ENCODE measurements at regions not wholly inside any gene's neighbourhood (a gene's known extent, or its start where the extent isn't known, plus 50 kb on each side); places are given as distances from the start of the nearest gene placed in this dataset.

GRCh38 chr9:135016037-135016640 lies 71.3 kb upstream of the OLFM1 start:
- no peak overlapping the region for H2BK120ac ChIP-seq (ENCODE audit: insufficient read depth, low read length, poor library complexity)
- H3K27me3 ChIP-seq (ENCODE audit: insufficient read depth, low read length): no peaks in the 10 kb centered on the region
- H3K27ac ChIP-seq (ENCODE audit: low read depth, low read length): no peak overlapping the region
- no peaks in the 10 kb centered on the region for H3K79me1 ChIP-seq (ENCODE audit: low read length)
- H3K79me2 ChIP-seq (ENCODE audit: control insufficient read depth, insufficient read depth, low read length, poor library complexity): no peaks in the 10 kb centered on the region
- H3K36me3 ChIP-seq (ENCODE audit: control insufficient read depth in 1 of 2, insufficient read depth in 2 of 2, low read length in 2 of 2): no peaks in the 10 kb centered on the region
- H3K4me3 ChIP-seq (ENCODE audit: low read depth, low read length): no peak overlapping the region
- H4K91ac ChIP-seq (ENCODE audit: low read depth, low read length): no peak overlapping the region
- no peak overlapping the region for H2AK5ac ChIP-seq (ENCODE audit: low read length)
- H3K18ac ChIP-seq (ENCODE audit: low read length): no peak overlapping the region
- H3K9ac ChIP-seq (ENCODE audit: low read length): no peak overlapping the region
- H3K14ac ChIP-seq (ENCODE audit: low read length): no peak overlapping the region
- no peak overlapping the region for H3K23ac ChIP-seq (ENCODE audit: low read length)
- no peak overlapping the region for H2AFZ ChIP-seq (ENCODE audit: insufficient read depth, low read length, poor library complexity)
- H3K9me3 ChIP-seq (ENCODE audit: insufficient read depth, low read depth, low read length): peaks cover 2% of the 10 kb centered on the region
- no CpG with 5 or more reads among the region's 14 CpGs for WGBS (ENCODE audit: extremely low coverage, insufficient coverage, insufficient read length)
- no peaks in the 10 kb centered on the region for H3K4me1 ChIP-seq (ENCODE audit: control insufficient read depth in 1 of 2, insufficient read depth in 2 of 2, low read length in 2 of 2)
- H3K4ac ChIP-seq (ENCODE audit: low read depth, low read length): no peak overlapping the region
- no peak overlapping the region for H4K12ac ChIP-seq (ENCODE audit: low read depth, low read length)
- no peak overlapping the region for H2BK12ac ChIP-seq (ENCODE audit: low read length)
- DNase-seq: no peak
- no peak overlapping the region for H2BK5ac ChIP-seq (ENCODE audit: low read depth, low read length, poor library complexity)
- no peak overlapping the region for H3K4me2 ChIP-seq (ENCODE audit: low read length)
- no peak overlapping the region for H4K8ac ChIP-seq (ENCODE audit: low read depth, low read length)

- no peak overlapping the region for H3K14ac ChIP-seq (ENCODE audit: low read length)
- H3K79me2 ChIP-seq (ENCODE audit: control insufficient read depth, insufficient read depth, low read length, poor library complexity): no peaks in the 10 kb centered on the region
- H3K27ac ChIP-seq (ENCODE audit: low read depth, low read length): no peak overlapping the region
- no peak overlapping the region for H4K8ac ChIP-seq (ENCODE audit: low read depth, low read length)
- H3K9me3 ChIP-seq (ENCODE audit: insufficient read depth, low read depth, low read length): peaks cover 2% of the 10 kb centered on the region
- no peak overlapping the region for H3K4me2 ChIP-seq (ENCODE audit: low read length)
- H3K79me1 ChIP-seq (ENCODE audit: low read length): no peaks in the 10 kb centered on the region
- no peak overlapping the region for H4K91ac ChIP-seq (ENCODE audit: low read depth, low read length)
- no peak overlapping the region for H2AK5ac ChIP-seq (ENCODE audit: low read length)
- WGBS (ENCODE audit: extremely low coverage, insufficient coverage, insufficient read length): no CpG with 5 or more reads among the region's 10 CpGs
- H2BK12ac ChIP-seq (ENCODE audit: low read length): no peak overlapping the region
- no peak for DNase-seq
- no peak overlapping the region for H2AFZ ChIP-seq (ENCODE audit: insufficient read depth, low read length, poor library complexity)
- H3K27me3 ChIP-seq (ENCODE audit: insufficient read depth, low read length): no peaks in the 10 kb centered on the region
- no peak overlapping the region for H2BK5ac ChIP-seq (ENCODE audit: low read depth, low read length, poor library complexity)
- no peak overlapping the region for H4K12ac ChIP-seq (ENCODE audit: low read depth, low read length)
- no peak overlapping the region for H3K23ac ChIP-seq (ENCODE audit: low read length)
- no peaks in the 10 kb centered on the region for H3K36me3 ChIP-seq (ENCODE audit: control insufficient read depth in 1 of 2, insufficient read depth in 2 of 2, low read length in 2 of 2)
- no peak overlapping the region for H2BK120ac ChIP-seq (ENCODE audit: insufficient read depth, low read length, poor library complexity)
- no peak overlapping the region for H3K18ac ChIP-seq (ENCODE audit: low read length)
- H3K9ac ChIP-seq (ENCODE audit: low read length): no peak overlapping the region
- H3K4me1 ChIP-seq (ENCODE audit: control insufficient read depth in 1 of 2, insufficient read depth in 2 of 2, low read length in 2 of 2): no peaks in the 10 kb centered on the region
- no peak overlapping the region for H3K4me3 ChIP-seq (ENCODE audit: low read depth, low read length)
- H3K4ac ChIP-seq (ENCODE audit: low read depth, low read length): no peak overlapping the region
Measured at GRCh38 chr9:135016876-135017275, 70.6 kb upstream of the OLFM1 start.

GRCh38 chr9:135017899-135018298 lies 69.6 kb upstream of the OLFM1 start:
- Histone ChIP-seq H3K23ac (ENCODE audit: low read length) (no peak overlapping the region), H4K12ac (ENCODE audit: low read depth, low read length) (no peak overlapping the region), H2BK5ac (ENCODE audit: low read depth, low read length, poor library complexity) (no peak overlapping the region), H3K18ac (ENCODE audit: low read length) (no peak overlapping the region), H3K4me2 (ENCODE audit: low read length) (no peak overlapping the region), H2AK5ac (ENCODE audit: low read length) (no peak overlapping the region), H4K91ac (ENCODE audit: low read depth, low read length) (no peak overlapping the region), H3K4ac (ENCODE audit: low read depth, low read length) (no peak overlapping the region), H3K79me2 (ENCODE audit: control insufficient read depth, insufficient read depth, low read length, poor library complexity) (no peaks in the 10 kb centered on the region), H3K9ac (ENCODE audit: low read length) (no peak overlapping the region), H3K79me1 (ENCODE audit: low read length) (peaks cover under 1% of the 10 kb centered on the region), H3K36me3 (ENCODE audit: control insufficient read depth in 1 of 2, insufficient read depth in 2 of 2, low read length in 2 of 2) (no peaks in the 10 kb centered on the region), H3K27me3 (ENCODE audit: insufficient read depth, low read length) (no peaks in the 10 kb centered on the region), H2BK12ac (ENCODE audit: low read length) (no peak overlapping the region), H3K4me3 (ENCODE audit: low read depth, low read length) (no peak overlapping the region), H3K4me1 (ENCODE audit: control insufficient read depth in 1 of 2, insufficient read depth in 2 of 2, low read length in 2 of 2) (peaks cover 2 to 4% of the 10 kb centered on the region in 2 experiments), H3K9me3 (ENCODE audit: insufficient read depth, low read depth, low read length) (peaks cover 2% of the 10 kb centered on the region), H2AFZ (ENCODE audit: insufficient read depth, low read length, poor library complexity) (no peak overlapping the region), H3K14ac (ENCODE audit: low read length) (no peak overlapping the region), H3K27ac (ENCODE audit: low read depth, low read length) (no peak overlapping the region), H2BK120ac (ENCODE audit: insufficient read depth, low read length, poor library complexity) (no peak overlapping the region), H4K8ac (ENCODE audit: low read depth, low read length) (no peak overlapping the region)
- WGBS (ENCODE audit: extremely low coverage, insufficient coverage, insufficient read length): no CpG with 5 or more reads among the region's 4 CpGs
- no peak for DNase-seq

GRCh38 chr9:135018306-135018915 lies 69.1 kb upstream of the OLFM1 start:
- no peak overlapping the region for H4K12ac ChIP-seq (ENCODE audit: low read depth, low read length)

More at GRCh38 chr9:135018306-135018915, 69.1 kb upstream of the OLFM1 start:
- no peak overlapping the region for H2AK5ac ChIP-seq (ENCODE audit: low read length)
- H3K4ac ChIP-seq (ENCODE audit: low read depth, low read length): no peak overlapping the region
- H4K91ac ChIP-seq (ENCODE audit: low read depth, low read length): no peak overlapping the region
- no peaks in the 10 kb centered on the region for H3K36me3 ChIP-seq (ENCODE audit: control insufficient read depth in 1 of 2, insufficient read depth in 2 of 2, low read length in 2 of 2)
- no peak overlapping the region for H3K18ac ChIP-seq (ENCODE audit: low read length)
- peaks cover 4 to 7% of the 10 kb centered on the region in 2 experiments for H3K4me1 ChIP-seq (ENCODE audit: control insufficient read depth in 1 of 2, insufficient read depth in 2 of 2, low read length in 2 of 2)
- H3K27ac ChIP-seq (ENCODE audit: low read depth, low read length): no peak overlapping the region
- H3K79me2 ChIP-seq (ENCODE audit: control insufficient read depth, insufficient read depth, low read length, poor library complexity): no peaks in the 10 kb centered on the region
- H3K9ac ChIP-seq (ENCODE audit: low read length): no peak overlapping the region
- H3K4me3 ChIP-seq (ENCODE audit: low read depth, low read length): no peak overlapping the region
- H3K14ac ChIP-seq (ENCODE audit: low read length): no peak overlapping the region
- no CpG with 5 or more reads among the region's 13 CpGs for WGBS (ENCODE audit: extremely low coverage, insufficient coverage, insufficient read length)
- no peak overlapping the region for H2AFZ ChIP-seq (ENCODE audit: insufficient read depth, low read length, poor library complexity)
- peaks cover 2% of the 10 kb centered on the region for H3K9me3 ChIP-seq (ENCODE audit: insufficient read depth, low read depth, low read length)
- no peak overlapping the region for H4K8ac ChIP-seq (ENCODE audit: low read depth, low read length)
- DNase-seq: no peak
- no peak overlapping the region for H2BK12ac ChIP-seq (ENCODE audit: low read length)
- no peaks in the 10 kb centered on the region for H3K27me3 ChIP-seq (ENCODE audit: insufficient read depth, low read length)
- H3K79me1 ChIP-seq (ENCODE audit: low read length): peaks cover 3% of the 10 kb centered on the region
- H2BK5ac ChIP-seq (ENCODE audit: low read depth, low read length, poor library complexity): no peak overlapping the region
- H3K23ac ChIP-seq (ENCODE audit: low read length): no peak overlapping the region
- no peak overlapping the region for H2BK120ac ChIP-seq (ENCODE audit: insufficient read depth, low read length, poor library complexity)
- H3K4me2 ChIP-seq (ENCODE audit: low read length): no peak overlapping the region

Measured in trophoblast cell (in vitro differentiated cells and primary cell).